HUES64 (cell line): ENCODE measurements at regions not wholly inside any gene's neighbourhood (a gene's known extent, or its start where the extent isn't known, plus 50 kb on each side); places are given as distances from the start of the nearest gene placed in this dataset.
A peak's percentile ranks its signal among the peaks of the same experiment; 100 is the strongest.
"Not testable (repeated sequence)": the region's sequence is repeated elsewhere in the genome, so short reads cannot be mapped to it uniquely, and the experiment has no call there.

ENCODE experiments used
- H3K27ac ChIP-seq: 2 replicates; pipeline ENCODE4 v1.7.0; 2013; ENCODE audit warnings: low read depth, low read length, inconsistent platforms
- H3K27me3 ChIP-seq: 2 replicates; pipeline ENCODE4 v1.6.1; 2013; ENCODE audit warnings: mild to moderate bottlenecking, low read length; ENCODE audit not compliant: insufficient read depth
- H3K36me3 ChIP-seq: 2 replicates; pipeline ENCODE4 v1.6.1; 2013; ENCODE audit warnings: mild to moderate bottlenecking, low read length; ENCODE audit not compliant: insufficient read depth
- H3K4me1 ChIP-seq: 2 replicates; pipeline ENCODE4 v1.6.1; 2013; ENCODE audit warnings: mild to moderate bottlenecking, low read length, moderate library complexity; ENCODE audit not compliant: insufficient read depth
- H3K4me3 ChIP-seq: 2 replicates; pipeline ENCODE4 v1.5.1; 2013; ENCODE audit warnings: mild to moderate bottlenecking, low read length, moderate library complexity
- H3K9ac ChIP-seq: 2 replicates; pipeline ENCODE4 v1.6.1; 2013; ENCODE audit warnings: mild to moderate bottlenecking, low read depth, low read length
- H3K9me3 ChIP-seq: 2 replicates; pipeline ENCODE4 v1.6.1; 2013; ENCODE audit warnings: low read depth, low read length; ENCODE audit not compliant: insufficient read depth
- WGBS: fragments of 150-250, 120-280 bp; methylation state at CpG from one replicate; pipeline ENCODE4 v1.1.7; 2013; ENCODE audit warnings: missing lambda C conversion rate; 5-methylcytosine and 5-hydroxymethylcytosine counted together

GRCh38 chr5:18630458-18631045, 996.3 kb downstream of the TAF11L14 start:
- 94% methylated on average over 2 of the region's 2 CpGs for WGBS
- Histone ChIP-seq H3K36me3 (peaks cover 15% of the 10 kb centered on the region; the same call in 1 of the 2 replicates), H3K4me3 (no peak overlapping the region), H3K4me1 (peaks cover 19% of the 10 kb centered on the region), H3K27ac (no peak overlapping the region), H3K9me3 (no peaks in the 10 kb centered on the region), H3K9ac (no peak overlapping the region), H3K27me3 (no peaks in the 10 kb centered on the region)

GRCh38 chr5:18652404-18653215, 1018.4 kb downstream of the TAF11L14 start:
- Histone ChIP-seq H3K4me3 (no peak overlapping the region), H3K27ac (no peak overlapping the region), H3K27me3 (no peaks in the 10 kb centered on the region), H3K4me1 (no peaks in the 10 kb centered on the region), H3K9me3 (peaks cover 82% of the 10 kb centered on the region), H3K9ac (no peak overlapping the region), H3K36me3 (peaks cover 70% of the 10 kb centered on the region)
- WGBS = 95% methylated on average over 2 of the region's 2 CpGs

- 97% methylated on average over 1 of the region's 1 CpG for WGBS
- peaks cover 75% of the 10 kb centered on the region for H3K9me3 ChIP-seq
- no peaks in the 10 kb centered on the region for H3K27me3 ChIP-seq
- no peak overlapping the region for H3K4me3 ChIP-seq
- H3K27ac ChIP-seq = no peak overlapping the region
- peaks cover 76% of the 10 kb centered on the region for H3K36me3 ChIP-seq
- H3K4me1 ChIP-seq = no peaks in the 10 kb centered on the region
- H3K9ac ChIP-seq = no peak overlapping the region
These were observed 1019.0 kb downstream of the TAF11L14 start for GRCh38 chr5:18653216-18653752.

DNA sequence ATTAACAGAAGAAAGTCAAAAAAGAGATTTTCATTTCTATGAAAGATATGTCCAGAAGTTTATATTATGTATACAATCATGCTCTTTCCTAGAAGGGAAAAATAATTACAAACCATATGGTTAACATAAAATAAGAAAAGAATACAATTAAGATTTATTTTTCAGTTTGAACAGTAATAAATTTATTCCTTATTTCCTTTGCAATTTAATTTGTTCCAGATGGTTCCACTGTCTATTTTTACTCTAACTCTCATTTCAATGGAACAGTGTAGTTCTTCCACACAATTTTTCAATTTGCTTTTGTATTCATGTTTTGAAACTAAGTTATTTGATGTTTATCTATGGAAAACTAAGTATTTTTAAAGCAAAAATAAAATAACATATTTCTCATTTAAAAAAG, 1026.3 kb downstream of the TAF11L14 start:
- H3K9me3 ChIP-seq = peaks cover 7% of the 10 kb centered on the region; the same call in 1 of the 2 replicates
- H3K27ac ChIP-seq = no peak overlapping the region
- H3K9ac ChIP-seq = no peak overlapping the region
- no peaks in the 10 kb centered on the region for H3K27me3 ChIP-seq
- no peaks in the 10 kb centered on the region for H3K4me1 ChIP-seq
- H3K36me3 ChIP-seq = peaks cover 96% of the 10 kb centered on the region
- no peak overlapping the region for H3K4me3 ChIP-seq

GRCh38 chr5:18662231-18662630, 1028.0 kb downstream of the TAF11L14 start:
- Histone ChIP-seq H3K4me3 (no peak overlapping the region), H3K36me3 (peaks cover 96% of the 10 kb centered on the region), H3K27me3 (no peaks in the 10 kb centered on the region), H3K9me3 (0 out of 2 replicates have a peak, but pooled peaks cover under 1% of the 10 kb centered on the region), H3K27ac (no peak overlapping the region), H3K9ac (no peak overlapping the region), H3K4me1 (peaks cover 16% of the 10 kb centered on the region)
- WGBS = over 99% methylated on average over 2 of the region's 2 CpGs

GRCh38 chr5:18674212-18674611, 1040.0 kb downstream of the TAF11L14 start:
- not testable (repeated sequence) for H3K27me3 ChIP-seq, H3K36me3 ChIP-seq, H3K9me3 ChIP-seq
- peak overlapping the region; percentile 74; the same call in 1 of the 2 replicates for H3K27ac ChIP-seq
- peaks cover 29% of the 10 kb centered on the region for H3K4me1 ChIP-seq
- peak overlapping the region; percentile 33 for H3K4me3 ChIP-seq
- WGBS = 18% methylated on average over 3 of the region's 4 CpGs
- H3K9ac ChIP-seq = 0 out of 2 replicates have a peak overlapping the region, but pooled peaks have one; percentile 4

GRCh38 chr5:18675041-18675440, 1040.8 kb downstream of the TAF11L14 start:
- H3K27me3 ChIP-seq = no peaks in the 10 kb centered on the region
- H3K9me3 ChIP-seq = no peaks in the 10 kb centered on the region
- peak overlapping the region; percentile 74; the same call in 1 of the 2 replicates for H3K27ac ChIP-seq
- peaks cover 29% of the 10 kb centered on the region for H3K4me1 ChIP-seq
- H3K9ac ChIP-seq = no peak overlapping the region
- H3K36me3 ChIP-seq = peaks cover 4% of the 10 kb centered on the region; the same call in 1 of the 2 replicates
- H3K4me3 ChIP-seq = no peak overlapping the region; the same call in 1 of the 2 replicates
- WGBS = 93% methylated on average over 2 of the region's 2 CpGs

DNA sequence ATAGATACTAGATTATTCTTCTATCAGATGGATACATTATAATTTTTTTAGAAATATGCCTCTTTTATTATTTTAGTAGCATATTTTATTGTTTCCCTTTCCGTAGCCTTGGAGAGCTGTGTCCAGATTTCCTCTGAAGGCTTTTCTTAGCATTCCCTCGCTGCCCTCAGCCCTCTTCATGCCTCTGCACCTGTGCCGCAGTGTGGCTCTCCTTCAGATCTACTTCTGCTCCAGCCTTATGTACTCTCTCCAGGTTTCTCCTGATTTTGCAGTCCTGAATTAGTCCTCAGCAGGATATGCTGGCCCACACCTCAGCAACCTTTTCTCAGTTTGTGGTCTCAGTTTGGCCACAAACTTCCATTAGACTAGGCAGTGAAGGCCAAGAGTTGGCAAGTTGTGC, 1052.0 kb downstream of the TAF11L14 start:
- Histone ChIP-seq H3K9me3 (no peaks in the 10 kb centered on the region), H3K27me3 (no peaks in the 10 kb centered on the region), H3K36me3 (no peaks in the 10 kb centered on the region), H3K9ac (no peak overlapping the region), H3K27ac (peak overlapping the region; percentile 34; the same call in 1 of the 2 replicates), H3K4me1 (peaks cover 20% of the 10 kb centered on the region; the same call in 1 of the 2 replicates), H3K4me3 (no peak overlapping the region)
- WGBS = 91% methylated on average over 3 of the region's 3 CpGs

DNA sequence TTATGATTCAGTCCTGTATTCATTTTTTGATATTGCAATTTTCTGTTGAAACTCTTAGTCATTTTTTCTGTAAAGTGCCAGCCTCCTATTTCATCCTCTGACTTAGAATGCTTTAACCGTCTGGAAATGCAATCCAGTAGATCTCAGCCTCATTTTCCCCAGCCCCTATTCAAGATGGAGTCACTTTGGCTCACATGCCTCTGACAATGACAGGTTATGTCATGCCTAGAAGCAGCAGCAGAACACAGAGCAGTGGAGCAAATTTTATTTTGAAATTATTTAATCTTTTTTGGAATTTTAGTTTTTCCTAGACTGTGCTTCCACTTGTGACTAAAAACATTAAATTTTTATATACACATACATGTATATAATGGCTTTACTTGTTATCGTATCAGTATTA, 1053.2 kb downstream of the TAF11L14 start:
- Histone ChIP-seq H3K4me3 (no peak overlapping the region), H3K36me3 (no peaks in the 10 kb centered on the region), H3K27ac (no peak overlapping the region), H3K9ac (no peak overlapping the region), H3K27me3 (no peaks in the 10 kb centered on the region), H3K4me1 (peaks cover 20% of the 10 kb centered on the region; the same call in 1 of the 2 replicates), H3K9me3 (no peaks in the 10 kb centered on the region)
- WGBS = 89% methylated on average over 1 of the region's 2 CpGs

GRCh38 chr5:18699681-18700080, 1065.4 kb downstream of the TAF11L14 start:
- Histone ChIP-seq H3K4me3 (no peak overlapping the region), H3K27ac (no peak overlapping the region), H3K4me1 (no peaks in the 10 kb centered on the region), H3K27me3 (no peaks in the 10 kb centered on the region), H3K9me3 (no peaks in the 10 kb centered on the region), H3K36me3 (no peaks in the 10 kb centered on the region), H3K9ac (no peak overlapping the region)
- WGBS = 95% methylated on average over 1 of the region's 1 CpG

GRCh38 chr5:18702821-18703220, 1068.6 kb downstream of the TAF11L14 start:
- H3K36me3 ChIP-seq = no peaks in the 10 kb centered on the region
- no peaks in the 10 kb centered on the region for H3K4me1 ChIP-seq
- H3K4me3 ChIP-seq = no peak overlapping the region
- H3K9ac ChIP-seq = no peak overlapping the region
- H3K27me3 ChIP-seq = no peaks in the 10 kb centered on the region
- no CpG with 5 or more reads among the region's 1 CpG for WGBS
- H3K9me3 ChIP-seq = no peaks in the 10 kb centered on the region
- H3K27ac ChIP-seq = no peak overlapping the region
